Activated CD4-positive, CD25-positive, alpha-beta regulatory T cell treated with anti-CD3 and anti-CD28 coated beads, Interleukin-2, amount 50 U/mL, for 72 hours (primary cell): ENCODE measurements at regions not wholly inside any gene's neighbourhood (a gene's known extent, or its start where the extent isn't known, plus 50 kb on each side); places are given as distances from the start of the nearest gene placed in this dataset.

Source experiments
- DNase-seq: peaks from one replicate; pipeline ENCODE4 v3.0.0; 2021

- DNase-seq: no peak
Observed at GRCh38 chr13:24012648-24013047, 115.3 kb upstream of the C1QTNF9B start.

DNA sequence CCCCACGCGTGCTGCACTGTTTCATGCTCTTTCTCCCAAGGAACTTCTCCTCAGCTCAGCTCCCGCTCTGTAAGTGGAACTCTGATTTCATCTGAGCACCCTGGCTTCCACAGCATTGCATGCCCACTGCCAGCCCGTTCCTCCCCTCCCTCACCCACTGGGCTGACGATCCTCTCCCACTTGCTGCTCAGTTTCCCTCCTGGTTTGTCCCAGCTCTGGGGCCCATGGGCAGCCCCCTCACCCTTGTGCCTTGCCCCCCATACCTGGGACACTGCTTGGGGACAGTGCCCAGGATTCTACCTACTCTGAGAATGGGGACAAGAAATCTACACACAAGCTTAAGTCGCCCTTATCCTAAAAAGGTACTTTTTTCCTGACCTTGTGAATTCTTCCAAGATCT is 115.9 kb upstream of the C1QTNF9B start:
- DNase-seq: no peak

GRCh38 chr13:24016046-24016445 is 118.7 kb upstream of the C1QTNF9B start:
- no peak for DNase-seq

- DNase-seq: no peak
Observed at GRCh38 chr13:24022568-24022967, 125.3 kb upstream of the C1QTNF9B start.

- DNase-seq: no peak
Observed at GRCh38 chr13:24023073-24023472, 125.8 kb upstream of the C1QTNF9B start.

DNA sequence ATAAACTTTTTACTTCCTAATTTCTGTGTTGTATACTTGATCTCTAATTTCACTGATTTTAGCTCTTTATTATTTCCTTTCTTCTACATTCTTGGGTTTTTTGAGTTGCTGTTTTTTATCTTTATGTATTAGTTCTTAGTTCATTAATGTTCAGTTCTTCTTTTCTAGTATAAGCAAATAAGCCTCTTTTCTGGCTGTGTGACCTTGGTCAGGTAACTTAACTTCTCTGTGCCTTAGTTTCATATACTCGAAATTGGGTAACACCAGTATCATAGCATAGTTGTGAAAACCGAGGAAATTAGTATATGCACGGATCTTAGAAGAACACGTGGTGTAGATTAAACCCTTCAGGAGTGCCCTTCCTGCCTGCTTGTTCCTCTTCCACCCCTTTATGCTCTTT is 130.2 kb upstream of the C1QTNF9B start:
- DNase-seq: no peak

- no peak for DNase-seq
Observed at GRCh38 chr13:24032252-24032651, 128.3 kb upstream of the SPATA13 start.

- DNase-seq: no peak
Observed at GRCh38 chr13:24032674-24033073, 127.8 kb upstream of the SPATA13 start.

GRCh38 chr13:24033527-24034302 is 126.8 kb upstream of the SPATA13 start:
- no peak for DNase-seq

DNA sequence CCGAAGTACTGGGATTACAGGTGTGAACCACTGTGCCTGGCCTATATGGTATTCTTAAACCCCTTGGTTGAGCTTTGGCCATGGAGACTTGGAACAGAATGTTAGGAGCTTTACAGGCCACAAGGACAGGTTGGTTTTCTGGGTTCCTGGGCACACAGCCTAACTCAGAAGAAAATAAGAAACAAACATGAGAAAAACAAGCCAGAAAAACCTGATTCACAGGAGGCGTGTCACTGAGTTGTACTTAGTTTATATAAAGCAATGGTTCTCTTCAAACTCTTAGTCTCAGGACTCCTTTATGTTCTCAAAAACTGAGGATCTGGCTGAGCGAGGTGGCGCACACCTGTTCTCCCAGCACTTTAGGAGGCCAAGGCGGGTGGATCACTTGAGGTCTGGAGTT is 125.1 kb upstream of the SPATA13 start:
- no peak for DNase-seq

DNA sequence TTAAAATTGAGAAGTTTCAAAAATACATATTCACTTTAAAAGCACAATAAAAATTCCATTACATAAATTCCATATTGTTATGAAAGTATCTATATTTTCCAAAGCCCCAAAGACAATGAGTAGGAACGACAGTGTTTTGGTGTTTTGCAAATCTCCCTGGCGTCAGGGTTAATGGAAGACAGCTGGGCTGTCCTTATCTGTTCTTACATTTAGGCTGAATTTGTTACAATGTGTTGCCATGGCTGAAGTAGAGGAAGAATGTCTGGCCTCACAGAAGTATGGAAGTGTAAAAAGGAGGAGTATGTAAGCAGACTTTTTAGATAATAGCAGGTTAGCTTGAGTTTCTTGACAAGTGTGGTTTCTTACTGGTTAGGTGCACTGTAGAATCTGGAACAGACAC is 124.4 kb upstream of the SPATA13 start:
- DNase-seq: no peak

GRCh38 chr13:24038405-24038804 is 122.1 kb upstream of the SPATA13 start:
- DNase-seq: no peak

DNA sequence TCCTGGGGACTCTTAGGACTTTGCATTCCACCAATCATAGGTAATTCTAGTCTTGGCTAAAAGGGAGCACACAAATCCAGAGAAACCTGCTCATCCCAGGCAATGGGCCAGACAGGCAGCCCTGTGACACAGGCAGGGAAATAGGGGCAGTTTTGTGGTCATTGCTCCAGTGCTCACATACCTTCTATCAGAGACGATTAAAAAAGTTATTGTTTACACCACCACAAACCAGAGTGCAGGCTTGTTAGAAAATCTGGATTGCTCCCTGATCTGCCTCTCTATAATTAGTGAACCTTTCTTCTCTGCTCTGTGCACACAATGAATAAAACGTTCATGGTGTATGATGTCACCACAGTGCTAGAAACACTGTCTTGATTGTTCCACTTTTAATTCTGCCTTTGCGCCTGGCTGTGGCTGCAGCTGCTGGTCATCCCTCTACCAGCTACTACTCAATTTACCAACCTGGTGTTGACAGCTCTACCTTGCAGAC is 121.6 kb upstream of the SPATA13 start:
- DNase-seq: no peak

GRCh38 chr13:24039621-24040475 is 120.7 kb upstream of the SPATA13 start:
- no peak for DNase-seq

DNA sequence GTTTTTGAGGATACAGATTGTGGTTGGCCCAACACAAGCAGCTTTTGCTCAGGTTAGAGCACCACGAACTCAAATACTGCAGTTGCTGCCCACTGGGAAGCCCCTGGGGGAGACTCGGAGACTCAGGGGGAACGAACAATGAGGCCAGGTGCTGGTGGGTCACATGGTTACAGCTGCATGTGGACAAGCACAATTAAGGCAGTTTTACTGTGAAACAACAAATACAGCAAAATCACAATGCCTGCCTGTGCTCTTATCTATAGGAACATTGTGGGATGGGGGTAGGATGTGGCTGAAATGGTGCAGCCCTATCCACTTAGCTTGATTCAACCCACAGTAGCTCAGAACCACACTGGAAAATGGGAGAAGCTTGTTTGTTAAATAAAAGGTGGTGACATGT is 119.7 kb upstream of the SPATA13 start:
- no peak for DNase-seq

- no peak for DNase-seq
Observed at GRCh38 chr13:24041651-24042225, 118.8 kb upstream of the SPATA13 start.

DNA sequence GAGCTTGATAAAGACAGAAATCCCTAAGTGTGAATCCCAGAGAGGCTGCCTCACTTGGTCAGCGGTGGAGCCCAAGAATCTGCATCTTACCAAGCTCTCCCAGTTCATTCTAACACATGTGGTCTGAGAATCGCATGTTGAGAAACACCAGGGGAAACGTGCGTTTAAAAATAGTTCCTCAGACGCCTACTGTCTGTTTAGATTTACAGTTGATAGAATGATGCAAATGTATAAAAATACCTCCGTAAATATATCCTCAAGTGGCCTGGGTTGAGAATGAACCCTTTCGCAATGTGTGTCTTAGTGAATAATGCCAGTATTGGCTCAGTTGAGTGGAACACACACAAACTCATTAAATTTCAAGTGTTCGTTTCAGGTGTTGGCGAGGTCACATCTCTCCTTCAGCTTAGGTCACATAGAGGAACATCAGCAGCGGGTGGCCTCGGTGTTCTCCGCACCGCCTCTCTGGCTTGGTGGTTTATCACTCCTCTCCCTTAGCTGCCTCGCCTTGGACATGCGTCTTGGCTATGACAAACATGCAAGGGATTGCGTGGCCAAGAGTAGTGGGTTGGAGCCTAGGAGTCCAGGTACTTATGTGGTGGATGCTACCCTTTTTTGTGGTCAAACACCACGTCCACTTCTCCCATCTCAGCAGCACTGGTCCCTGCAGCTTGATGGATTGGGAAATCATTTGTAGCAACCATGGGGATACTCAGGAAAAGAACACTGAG is 117.6 kb upstream of the SPATA13 start:
- no peak for DNase-seq

GRCh38 chr13:24043590-24044350 is 116.8 kb upstream of the SPATA13 start:
- DNase-seq: no peak

- no peak for DNase-seq
Observed at GRCh38 chr13:24045597-24045996, 114.9 kb upstream of the SPATA13 start.

- DNase-seq: no peak
Observed at GRCh38 chr13:24050292-24050711, 110.2 kb upstream of the SPATA13 start.

DNA sequence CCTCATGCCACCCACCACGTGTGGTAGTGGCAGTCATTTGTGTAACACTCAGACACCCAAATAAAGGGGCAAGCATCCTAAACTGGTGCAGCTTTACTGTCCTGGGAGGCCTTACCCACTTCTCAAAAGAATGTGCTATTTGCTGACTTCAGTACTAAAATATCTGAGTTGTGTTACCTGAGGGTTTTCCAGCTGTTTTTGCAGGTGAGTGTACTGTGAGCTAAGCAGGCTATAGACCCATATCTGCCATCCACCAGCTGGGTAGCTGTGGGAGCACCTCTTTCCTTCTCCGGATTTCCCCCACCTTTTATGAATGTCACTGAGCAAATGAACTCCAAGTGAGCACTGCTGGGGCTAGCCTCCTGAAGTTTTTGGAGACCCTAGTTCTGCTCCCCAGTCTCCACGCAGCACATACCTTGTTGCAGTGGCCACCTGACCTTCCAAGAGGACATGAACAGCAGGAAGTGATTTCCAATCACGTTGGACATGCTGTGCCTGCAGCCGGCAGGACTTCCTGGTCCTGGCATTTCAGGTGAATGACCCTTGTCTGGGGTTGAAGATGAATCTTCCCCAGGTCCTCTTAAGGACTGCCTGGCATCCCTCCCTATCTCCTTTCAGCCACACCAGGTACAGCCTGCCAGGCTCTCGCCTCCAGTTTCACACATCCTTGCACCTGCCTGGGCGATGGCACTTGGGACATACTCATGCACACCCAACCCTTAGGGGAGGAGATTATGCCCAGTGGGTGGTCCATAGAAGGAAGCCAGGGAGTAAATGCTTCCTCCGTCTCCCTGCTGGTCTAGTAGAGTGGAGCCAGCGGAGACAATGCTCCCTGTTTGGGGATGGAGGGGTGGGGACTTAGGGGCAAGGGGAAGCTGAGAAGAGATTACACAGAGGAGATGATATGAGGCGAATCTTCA is 109.5 kb upstream of the SPATA13 start:
- DNase-seq: no peak
